ENCODE measurements at regions not wholly inside any gene's neighbourhood (a gene's known extent, or its start where the extent isn't known, plus 50 kb on each side); places are given as distances from the start of the nearest gene placed in this dataset.

GRCh38 chr20:60316476-60317158 lies 358.4 kb downstream of the CDH26 start:
- Histone ChIP-seq H3K4me3 (ENCODE audit: low read length in 2 of 2) (no peak overlapping the region), H3K27ac (ENCODE audit: low read depth in 1 of 2, low read length in 2 of 2) (no peak overlapping the region), H3K36me3 (ENCODE audit: control insufficient read depth in 1 of 2, insufficient read depth in 2 of 2, low read length in 1 of 2) (no peaks in the 10 kb centered on the region), H3K9me3 (ENCODE audit: control insufficient read depth, low read length) (no peaks in the 10 kb centered on the region), H3K4me1 (ENCODE audit: control insufficient read depth in 1 of 2, insufficient read depth in 2 of 2, low read length in 2 of 2) (no peaks in the 10 kb centered on the region), H3K27me3 (ENCODE audit: control insufficient read depth in 1 of 2, insufficient read depth in 2 of 2, low read length in 1 of 2) (no peaks in the 10 kb centered on the region)
- ATAC-seq (ENCODE audit: low FRiP score) (no peak), DNase-seq (no peak)
- intact Hi-C loops (cut with DNase I): no loop called here
- WGBS, 2 donors: 58 to 59% methylated on average over 7 of the region's 7 CpGs

- Histone ChIP-seq H3K4me3 (ENCODE audit: low read length in 2 of 2) (no peak overlapping the region), H3K27ac (ENCODE audit: low read depth in 1 of 2, low read length in 2 of 2) (no peak overlapping the region), H3K27me3 (ENCODE audit: control insufficient read depth in 1 of 2, insufficient read depth in 2 of 2, low read length in 1 of 2) (no peaks in the 10 kb centered on the region), H3K9me3 (ENCODE audit: control insufficient read depth, low read length) (no peaks in the 10 kb centered on the region), H3K36me3 (ENCODE audit: control insufficient read depth in 1 of 2, insufficient read depth in 2 of 2, low read length in 1 of 2) (no peaks in the 10 kb centered on the region), H3K4me1 (ENCODE audit: control insufficient read depth in 1 of 2, insufficient read depth in 2 of 2, low read length in 2 of 2) (no peaks in the 10 kb centered on the region)
- ATAC-seq (ENCODE audit: low FRiP score) (no peak), DNase-seq (no peak)
- WGBS, 2 donors: 56 to 62% methylated on average over 3 of the region's 3 CpGs
- intact Hi-C loops (cut with DNase I): no loop called here
These were observed 359.2 kb downstream of the CDH26 start for GRCh38 chr20:60317401-60317800.

- no peak for DNase-seq
- 71 to 78% methylated on average over 3 of the region's 3 CpGs for WGBS, 2 donors
These were observed 363.4 kb downstream of the CDH26 start for GRCh38 chr20:60321601-60322000.

GRCh38 chr20:60326821-60327220 lies 368.6 kb downstream of the CDH26 start:
- Histone ChIP-seq H3K27ac (ENCODE audit: low read depth in 1 of 2, low read length in 2 of 2) (no peak overlapping the region), H3K27me3 (ENCODE audit: control insufficient read depth in 1 of 2, insufficient read depth in 2 of 2, low read length in 1 of 2) (no peaks in the 10 kb centered on the region), H3K9me3 (ENCODE audit: control insufficient read depth, low read length) (no peaks in the 10 kb centered on the region), H3K4me1 (ENCODE audit: control insufficient read depth in 1 of 2, insufficient read depth in 2 of 2, low read length in 2 of 2) (no peaks in the 10 kb centered on the region), H3K36me3 (ENCODE audit: control insufficient read depth in 1 of 2, insufficient read depth in 2 of 2, low read length in 1 of 2) (no peaks in the 10 kb centered on the region), H3K4me3 (ENCODE audit: low read length in 2 of 2) (no peak overlapping the region)
- intact Hi-C loops (cut with DNase I): no loop called here
- ATAC-seq (ENCODE audit: low FRiP score): no peak
- no peak for DNase-seq
- 86 to 88% methylated on average over 5 of the region's 5 CpGs for WGBS, 2 donors

More at GRCh38 chr20:60321601-60322000, 363.4 kb downstream of the CDH26 start:
- ATAC-seq (ENCODE audit: low FRiP score): no peak
- Histone ChIP-seq H3K27ac (ENCODE audit: low read depth in 1 of 2, low read length in 2 of 2) (no peak overlapping the region), H3K4me3 (ENCODE audit: low read length in 2 of 2) (no peak overlapping the region), H3K4me1 (ENCODE audit: control insufficient read depth in 1 of 2, insufficient read depth in 2 of 2, low read length in 2 of 2) (no peaks in the 10 kb centered on the region), H3K27me3 (ENCODE audit: control insufficient read depth in 1 of 2, insufficient read depth in 2 of 2, low read length in 1 of 2) (no peaks in the 10 kb centered on the region), H3K36me3 (ENCODE audit: control insufficient read depth in 1 of 2, insufficient read depth in 2 of 2, low read length in 1 of 2) (no peaks in the 10 kb centered on the region), H3K9me3 (ENCODE audit: control insufficient read depth, low read length) (no peaks in the 10 kb centered on the region)
- intact Hi-C loops (cut with DNase I): no loop called here

- H3K4me3 ChIP-seq (ENCODE audit: low read length in 2 of 2): no peak overlapping the region
- no peaks in the 10 kb centered on the region for H3K27me3 ChIP-seq (ENCODE audit: control insufficient read depth in 1 of 2, insufficient read depth in 2 of 2, low read length in 1 of 2)
- no peak overlapping the region for H3K27ac ChIP-seq (ENCODE audit: low read depth in 1 of 2, low read length in 2 of 2)
- WGBS, 2 donors: 83 to 85% methylated on average over 4 of the region's 4 CpGs
- H3K36me3 ChIP-seq (ENCODE audit: control insufficient read depth in 1 of 2, insufficient read depth in 2 of 2, low read length in 1 of 2): no peaks in the 10 kb centered on the region
- ATAC-seq (ENCODE audit: low FRiP score): no peak
- DNase-seq: peak in 1 of 2 donors; percentile 15
- intact Hi-C loops (cut with DNase I): no loop called here
- no peaks in the 10 kb centered on the region for H3K9me3 ChIP-seq (ENCODE audit: control insufficient read depth, low read length)
- H3K4me1 ChIP-seq (ENCODE audit: control insufficient read depth in 1 of 2, insufficient read depth in 2 of 2, low read length in 2 of 2): no peaks in the 10 kb centered on the region
These were observed 369.9 kb downstream of the CDH26 start for GRCh38 chr20:60327971-60328660.

- Histone ChIP-seq H3K27ac (ENCODE audit: low read depth in 1 of 2, low read length in 2 of 2) (no peak overlapping the region), H3K36me3 (ENCODE audit: control insufficient read depth in 1 of 2, insufficient read depth in 2 of 2, low read length in 1 of 2) (no peaks in the 10 kb centered on the region), H3K4me1 (ENCODE audit: control insufficient read depth in 1 of 2, insufficient read depth in 2 of 2, low read length in 2 of 2) (no peaks in the 10 kb centered on the region), H3K9me3 (ENCODE audit: control insufficient read depth, low read length) (no peaks in the 10 kb centered on the region), H3K27me3 (ENCODE audit: control insufficient read depth in 1 of 2, insufficient read depth in 2 of 2, low read length in 1 of 2) (no peaks in the 10 kb centered on the region), H3K4me3 (ENCODE audit: low read length in 2 of 2) (no peak overlapping the region)
- WGBS, 2 donors: 7 to 13% methylated on average over 3 of the region's 3 CpGs
- intact Hi-C loops (cut with DNase I): no loop called here
- ATAC-seq (ENCODE audit: low FRiP score): no peak
- no peak for DNase-seq
These were observed 372.2 kb downstream of the CDH26 start for GRCh38 chr20:60330461-60330860.

GRCh38 chr20:60331688-60332300 lies 373.6 kb downstream of the CDH26 start:
- Histone ChIP-seq H3K4me1 (ENCODE audit: control insufficient read depth in 1 of 2, insufficient read depth in 2 of 2, low read length in 2 of 2) (no peaks in the 10 kb centered on the region), H3K9me3 (ENCODE audit: control insufficient read depth, low read length) (no peaks in the 10 kb centered on the region), H3K27me3 (ENCODE audit: control insufficient read depth in 1 of 2, insufficient read depth in 2 of 2, low read length in 1 of 2) (no peaks in the 10 kb centered on the region), H3K36me3 (ENCODE audit: control insufficient read depth in 1 of 2, insufficient read depth in 2 of 2, low read length in 1 of 2) (no peaks in the 10 kb centered on the region), H3K4me3 (ENCODE audit: low read length in 2 of 2) (no peak overlapping the region), H3K27ac (ENCODE audit: low read depth in 1 of 2, low read length in 2 of 2) (no peak overlapping the region)
- WGBS, 2 donors: 80 to 83% methylated on average over 11 of the region's 11 CpGs
- intact Hi-C loops (cut with DNase I): no loop called here
- DNase-seq (no peak), ATAC-seq (ENCODE audit: low FRiP score) (no peak)

- 79 to 84% methylated on average over 3 of the region's 3 CpGs for WGBS, 2 donors
- ATAC-seq (ENCODE audit: low FRiP score) (no peak), DNase-seq (no peak)
- H3K27ac ChIP-seq (ENCODE audit: low read depth in 1 of 2, low read length in 2 of 2): no peak overlapping the region
- H3K4me1 ChIP-seq (ENCODE audit: control insufficient read depth in 1 of 2, insufficient read depth in 2 of 2, low read length in 2 of 2): no peaks in the 10 kb centered on the region
- no peaks in the 10 kb centered on the region for H3K27me3 ChIP-seq (ENCODE audit: control insufficient read depth in 1 of 2, insufficient read depth in 2 of 2, low read length in 1 of 2)
- no peaks in the 10 kb centered on the region for H3K9me3 ChIP-seq (ENCODE audit: control insufficient read depth, low read length)
- no peaks in the 10 kb centered on the region for H3K36me3 ChIP-seq (ENCODE audit: control insufficient read depth in 1 of 2, insufficient read depth in 2 of 2, low read length in 1 of 2)
- intact Hi-C loops (cut with DNase I): no loop called here
- H3K4me3 ChIP-seq (ENCODE audit: low read length in 2 of 2): no peak overlapping the region
These were observed 374.3 kb downstream of the CDH26 start for GRCh38 chr20:60332523-60332922.

- Histone ChIP-seq H3K4me3 (ENCODE audit: low read length in 2 of 2) (no peak overlapping the region), H3K27ac (ENCODE audit: low read depth in 1 of 2, low read length in 2 of 2) (no peak overlapping the region), H3K9me3 (ENCODE audit: control insufficient read depth, low read length) (no peaks in the 10 kb centered on the region), H3K4me1 (ENCODE audit: control insufficient read depth in 1 of 2, insufficient read depth in 2 of 2, low read length in 2 of 2) (no peaks in the 10 kb centered on the region), H3K27me3 (ENCODE audit: control insufficient read depth in 1 of 2, insufficient read depth in 2 of 2, low read length in 1 of 2) (no peaks in the 10 kb centered on the region), H3K36me3 (ENCODE audit: control insufficient read depth in 1 of 2, insufficient read depth in 2 of 2, low read length in 1 of 2) (no peaks in the 10 kb centered on the region)
- 87 to 91% methylated on average over 3 of the region's 3 CpGs for WGBS, 2 donors
- intact Hi-C loops (cut with DNase I): no loop called here
- DNase-seq (no peak), ATAC-seq (ENCODE audit: low FRiP score) (no peak)
These were observed 376.7 kb downstream of the CDH26 start for GRCh38 chr20:60334911-60335310.
